Pancreas (tissue), 10 donors: ENCODE measurements at regions not wholly inside any gene's neighbourhood (a gene's known extent, or its start where the extent isn't known, plus 50 kb on each side); places are given as distances from the start of the nearest gene placed in this dataset.
"Not testable (repeated sequence)": the region's sequence is repeated elsewhere in the genome, so short reads cannot be mapped to it uniquely, and the experiment has no call there.

Source experiments
- ATAC-seq, 4 donors: fragments of 200-7000 bp; cut with Tn5 transposase; one replicate each; pipeline versions ENCODE4 v1.8.0 to v1.9.1; 2020; ENCODE audit warnings: mild to moderate bottlenecking in 4 of 4, moderate library complexity in 4 of 4
- DNase-seq, 6 donors: peaks; one replicate each; pipeline ENCODE4 v3.0.0-alpha.2; 2020
- FAIRE-seq: peaks from 2 replicates; lab custom pipeline; 2012; peaks lifted over from hg19 to GRCh38; lab: Jason Lieb, UNC
- H3K27ac ChIP-seq, 4 donors: fragments of 200-600 bp; sonication (generic); 1 replicate in 3 of 4; 2 replicates in 1 of 4; pipeline versions ENCODE4 v1.5.0 to v1.8.0; 2020
- H3K27me3 ChIP-seq, 4 donors: fragments of 200-600 bp; one replicate each; pipeline ENCODE4 v1.8.0; 2021
- H3K36me3 ChIP-seq, 3 donors: fragments of 200-600 bp; sonication (generic) in 1 of 3; one replicate each; pipeline versions ENCODE4 v1.5.0 to v1.8.0; 2020 to 2021
- H3K4me1 ChIP-seq, 3 donors: fragments of 200-600 bp; one replicate each; pipeline ENCODE4 v1.8.0; 2021
- H3K4me3 ChIP-seq, 4 donors: fragments of 200-600 bp; sonication (generic) in 2 of 4; one replicate each; pipeline versions ENCODE4 v1.5.0 to v1.8.0; 2020 to 2021
- H3K9me3 ChIP-seq, 4 donors: fragments of 200-600 bp; one replicate each; pipeline ENCODE4 v1.8.0; 2021
- CTCF ChIP-seq, 4 donors: fragments of 200-600 bp; sonication (generic) in 3 of 4; IDR thresholded peaks; one replicate each; pipeline versions ENCODE4 v1.5.0 to v1.8.0; 2021; ENCODE audit warnings: antibody characterized with exemption in 4 of 4
- WGBS, 2 donors: extraction: QIAGEN DNeasy Blood & Tissue Kit; methylation state at CpG; one replicate each; pipeline ENCODE4 v1.1.7; 2013; 5-methylcytosine and 5-hydroxymethylcytosine counted together
- intact Hi-C, 3 donors: fragments of 100-400 bp; cut with DNase I; formaldehyde crosslinking; loops; one replicate each; pipeline versions ENCODE4 v1.11.1 to v1.14.2; 2022
- donor health status: healthy with polysubstance abuse.
- donor health status: DM: no; HTN: no; CAD: no; lungs with moderate emphysema.
- donor health status: DM: no; HTN: no; CAD: no.
- donor health status: control.
- donor health status: control.
- donor health status: Bipolar disorder and iron deficiency.
- donor health status: DM: yes; HTN: yes; CAD: no.
- donor health status: DM: no; HTN: no; CAD: no.
- donor health status: DM: no; HTN: no; CAD: no.
- donor health status: DM: yes; HTN: yes; CAD: no.

GRCh38 chr6:6091608-6092002 is 84.9 kb upstream of the NRN1 start:
- no peaks in the 10 kb centered on the region for H3K36me3 ChIP-seq
- H3K4me3 ChIP-seq, result no peak overlapping the region
- H3K27me3 ChIP-seq, result no peaks in the 10 kb centered on the region
- no peaks in the 10 kb centered on the region for H3K4me1 ChIP-seq
- WGBS, 2 donors, result 64 to 66% methylated on average over 2 of the region's 2 CpGs
- no peak for ATAC-seq
- FAIRE-seq, result no peak
- intact Hi-C loops, result no loop called here
- H3K27ac ChIP-seq, result no peak overlapping the region
- TF ChIP-seq CTCF (IDR thresholded peaks at IDR 0.05), result no peak
- DNase-seq, result no peak
- H3K9me3 ChIP-seq, result no peaks in the 10 kb centered on the region

- no peaks in the 10 kb centered on the region for H3K27me3 ChIP-seq
- DNase-seq, result no peak
- ATAC-seq, result no peak
- no peak for TF ChIP-seq CTCF (IDR thresholded peaks at IDR 0.05)
- WGBS, 2 donors, result 50 to 60% methylated on average over 5 of the region's 5 CpGs
- no peak overlapping the region for H3K4me3 ChIP-seq
- no peak for FAIRE-seq
- no peaks in the 10 kb centered on the region for H3K36me3 ChIP-seq
- intact Hi-C loops, result no loop called here
- no peaks in the 10 kb centered on the region for H3K9me3 ChIP-seq
- H3K27ac ChIP-seq, result no peak overlapping the region
- H3K4me1 ChIP-seq, result no peaks in the 10 kb centered on the region
Observed at GRCh38 chr6:6090861-6091607, 84.3 kb upstream of the NRN1 start.

DNA sequence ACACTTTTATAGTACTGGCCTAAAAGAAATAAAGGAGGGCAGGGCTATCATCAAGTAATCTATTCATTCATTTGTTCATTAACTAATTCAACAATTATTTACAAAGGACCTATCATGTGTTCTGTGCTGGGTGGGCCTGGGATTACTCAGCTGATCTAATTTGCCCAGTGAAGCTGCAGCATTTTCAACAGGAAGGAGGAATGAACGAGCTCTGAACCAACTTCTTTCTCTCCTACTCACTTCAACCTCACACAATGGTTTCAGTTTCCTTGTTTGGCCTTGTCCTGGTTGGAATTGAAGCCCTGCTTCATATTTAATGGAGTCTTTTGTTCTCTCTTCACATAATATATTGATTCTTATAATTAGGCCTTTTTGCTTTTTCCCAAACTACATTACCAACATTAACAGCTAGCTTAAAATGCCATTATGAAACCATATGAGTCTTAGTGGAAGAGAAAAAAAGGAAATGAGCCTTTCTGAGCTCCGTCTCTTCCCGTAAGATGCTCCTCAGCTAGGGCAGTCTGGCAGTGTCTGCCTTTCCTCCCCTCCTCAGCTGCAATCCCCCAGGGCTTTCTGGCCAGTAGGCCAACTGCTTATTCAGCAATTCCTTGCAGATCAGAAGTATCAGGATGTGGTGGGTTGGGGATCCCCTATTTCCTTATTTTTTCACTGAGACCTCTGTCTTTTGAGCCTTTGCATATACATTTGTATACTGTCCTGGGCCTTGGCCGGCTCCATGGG is 79.4 kb upstream of the NRN1 start:
- intact Hi-C loops, result no loop called here
- Histone ChIP-seq H3K4me3 (no peak overlapping the region), H3K9me3 (no peaks in the 10 kb centered on the region), H3K36me3 (no peaks in the 10 kb centered on the region), H3K27ac (no peak overlapping the region), H3K4me1 (no peaks in the 10 kb centered on the region), H3K27me3 (no peaks in the 10 kb centered on the region)
- FAIRE-seq (no peak), ATAC-seq (peak in 2 of 4 donors; percentile 40 to 45), DNase-seq (peak in 1 of 6 donors; percentile 14)
- 30 to 55% methylated on average over 4 of the region's 4 CpGs for WGBS, 2 donors
- TF ChIP-seq CTCF (IDR thresholded peaks at IDR 0.05), result no peak

- H3K36me3 ChIP-seq, result no peaks in the 10 kb centered on the region
- H3K27ac ChIP-seq, result no peak overlapping the region
- H3K4me3 ChIP-seq, result no peak overlapping the region
- H3K4me1 ChIP-seq, result no peaks in the 10 kb centered on the region
- FAIRE-seq (no peak), DNase-seq (no peak), ATAC-seq (no peak)
- no peaks in the 10 kb centered on the region for H3K27me3 ChIP-seq
- TF ChIP-seq CTCF (IDR thresholded peaks at IDR 0.05), result no peak
- intact Hi-C loops, result no loop called here
- WGBS, 2 donors, result 67 to 83% methylated on average over 4 of the region's 4 CpGs
- no peaks in the 10 kb centered on the region for H3K9me3 ChIP-seq
Observed at GRCh38 chr6:6080975-6081374, 74.2 kb upstream of the NRN1 start.

GRCh38 chr6:6074190-6074589 is 67.5 kb upstream of the NRN1 start:
- no peak for DNase-seq
- no peaks in the 10 kb centered on the region for H3K9me3 ChIP-seq
- no peak overlapping the region for H3K27ac ChIP-seq
- FAIRE-seq, result no peak
- H3K4me1 ChIP-seq, result no peaks in the 10 kb centered on the region
- H3K27me3 ChIP-seq, result no peaks in the 10 kb centered on the region
- H3K4me3 ChIP-seq, result no peak overlapping the region
- ATAC-seq, result no peak
- no peak for TF ChIP-seq CTCF (IDR thresholded peaks at IDR 0.05)
- intact Hi-C loops, result no loop called here
- no peaks in the 10 kb centered on the region for H3K36me3 ChIP-seq

GRCh38 chr6:6068157-6068556 is 61.4 kb upstream of the NRN1 start:
- intact Hi-C loops, H3K27me3 ChIP-seq, H3K4me1 ChIP-seq, H3K36me3 ChIP-seq, H3K4me3 ChIP-seq, H3K27ac ChIP-seq, DNase-seq, FAIRE-seq, ATAC-seq, H3K9me3 ChIP-seq: not testable (repeated sequence)
- WGBS, 2 donors, result 77 to 79% methylated on average over 5 of the region's 5 CpGs
